ENCODE measurements at regions not wholly inside any gene's neighbourhood (a gene's known extent, or its start where the extent isn't known, plus 50 kb on each side); places are given as distances from the start of the nearest gene placed in this dataset.

DNA sequence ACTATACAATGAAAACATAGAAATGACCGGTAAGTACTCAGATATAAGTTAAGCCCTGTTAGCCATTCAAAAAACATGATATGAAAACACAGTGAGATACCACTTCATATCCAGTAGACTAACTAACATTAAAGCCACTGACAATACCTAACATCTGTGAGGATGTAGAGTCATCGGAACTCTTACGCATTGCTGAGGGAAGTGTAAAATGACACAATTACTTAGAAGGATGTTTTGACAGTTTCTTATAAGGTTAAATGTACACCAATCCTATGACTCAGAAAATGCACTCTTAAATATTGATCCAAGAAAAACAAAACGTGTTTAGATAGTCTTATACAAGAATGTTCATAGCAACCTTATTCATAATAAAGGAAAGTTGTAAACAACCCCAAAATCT lies 782.9 kb downstream of the BCL11B start:
- H3K27me3 ChIP-seq (ENCODE audit: control insufficient read depth, insufficient read depth, low read length, poor library complexity, severe bottlenecking): no peaks in the 10 kb centered on the region
- no peak overlapping the region for H3K27ac ChIP-seq (ENCODE audit: low read depth, low read length)
- H3K4me3 ChIP-seq (ENCODE audit: low read length): no peak overlapping the region
- Mint-ChIP-seq H3K4me1 (no peaks in the 10 kb centered on the region), H3K27me3 (ENCODE audit: insufficient read depth) (no peaks in the 10 kb centered on the region), H3K9me3 (peaks cover 6% of the 10 kb centered on the region), H3K36me3 (ENCODE audit: low read depth) (no peaks in the 10 kb centered on the region), H3K27ac (no peak overlapping the region), H3K4me3 (no peak overlapping the region)
- H3K36me3 ChIP-seq (ENCODE audit: control insufficient read depth, insufficient read depth, low read length): no peaks in the 10 kb centered on the region
- TF ChIP-seq, protein P1, sequence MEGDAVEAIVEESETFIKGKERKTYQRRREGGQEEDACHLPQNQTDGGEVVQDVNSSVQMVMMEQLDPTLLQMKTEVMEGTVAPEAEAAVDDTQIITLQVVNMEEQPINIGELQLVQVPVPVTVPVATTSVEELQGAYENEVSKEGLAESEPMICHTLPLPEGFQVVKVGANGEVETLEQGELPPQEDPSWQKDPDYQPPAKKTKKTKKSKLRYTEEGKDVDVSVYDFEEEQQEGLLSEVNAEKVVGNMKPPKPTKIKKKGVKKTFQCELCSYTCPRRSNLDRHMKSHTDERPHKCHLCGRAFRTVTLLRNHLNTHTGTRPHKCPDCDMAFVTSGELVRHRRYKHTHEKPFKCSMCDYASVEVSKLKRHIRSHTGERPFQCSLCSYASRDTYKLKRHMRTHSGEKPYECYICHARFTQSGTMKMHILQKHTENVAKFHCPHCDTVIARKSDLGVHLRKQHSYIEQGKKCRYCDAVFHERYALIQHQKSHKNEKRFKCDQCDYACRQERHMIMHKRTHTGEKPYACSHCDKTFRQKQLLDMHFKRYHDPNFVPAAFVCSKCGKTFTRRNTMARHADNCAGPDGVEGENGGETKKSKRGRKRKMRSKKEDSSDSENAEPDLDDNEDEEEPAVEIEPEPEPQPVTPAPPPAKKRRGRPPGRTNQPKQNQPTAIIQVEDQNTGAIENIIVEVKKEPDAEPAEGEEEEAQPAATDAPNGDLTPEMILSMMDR (conservative IDR thresholded peaks at IDR 0.05): no peak
- no peaks in the 10 kb centered on the region for H3K4me1 ChIP-seq (ENCODE audit: control insufficient read depth, insufficient read depth, low read length)
- H3K9me3 ChIP-seq (ENCODE audit: control insufficient read depth, low read length): no peaks in the 10 kb centered on the region
- WGBS, 2 experiments (ENCODE audit: insufficient coverage in 1 of 2, insufficient read length in 1 of 2): 89 to 100% methylated on average over 1 to 3 of the region's 4 CpGs
- H3K9ac ChIP-seq (ENCODE audit: extremely low read depth, low read length, poor library complexity, severe bottlenecking): no peak overlapping the region
- no peak for DNase-seq

DNA sequence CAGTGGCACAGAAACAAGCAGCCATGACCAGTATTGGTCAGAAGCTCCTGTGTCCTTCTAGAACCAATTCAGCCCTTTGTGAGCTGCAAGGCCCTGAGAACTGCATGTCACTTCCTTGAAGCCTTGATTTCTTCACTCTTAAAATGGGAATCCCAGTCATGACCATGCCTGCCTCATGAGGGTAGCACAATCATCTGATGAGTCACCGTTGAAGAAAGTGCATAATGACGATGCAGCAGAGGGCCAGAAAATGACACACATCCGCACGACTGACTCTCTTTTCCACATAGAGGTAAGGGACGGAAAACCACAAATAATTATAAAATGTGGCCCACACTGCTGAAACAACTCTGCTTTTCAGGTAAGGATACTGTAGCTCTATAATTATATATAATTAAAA lies 777.4 kb downstream of the BCL11B start:
- no peak overlapping the region for H3K27ac ChIP-seq (ENCODE audit: low read depth, low read length)
- WGBS, 2 experiments (ENCODE audit: insufficient coverage in 1 of 2, insufficient read length in 1 of 2): 93 to 94% methylated on average over 4 to 5 of the region's 5 CpGs
- no peaks in the 10 kb centered on the region for H3K4me1 ChIP-seq (ENCODE audit: control insufficient read depth, insufficient read depth, low read length)
- Mint-ChIP-seq H3K9me3 (no peaks in the 10 kb centered on the region), H3K27me3 (ENCODE audit: insufficient read depth) (no peaks in the 10 kb centered on the region), H3K4me1 (no peaks in the 10 kb centered on the region), H3K27ac (no peak overlapping the region), H3K4me3 (no peak overlapping the region), H3K36me3 (ENCODE audit: low read depth) (no peaks in the 10 kb centered on the region)
- no peaks in the 10 kb centered on the region for H3K9me3 ChIP-seq (ENCODE audit: control insufficient read depth, low read length)
- no peaks in the 10 kb centered on the region for H3K27me3 ChIP-seq (ENCODE audit: control insufficient read depth, insufficient read depth, low read length, poor library complexity, severe bottlenecking)
- no peak overlapping the region for H3K9ac ChIP-seq (ENCODE audit: extremely low read depth, low read length, poor library complexity, severe bottlenecking)
- H3K36me3 ChIP-seq (ENCODE audit: control insufficient read depth, insufficient read depth, low read length): no peaks in the 10 kb centered on the region
- H3K4me3 ChIP-seq (ENCODE audit: low read length): no peak overlapping the region
- TF ChIP-seq, protein P1 (conservative IDR thresholded peaks at IDR 0.05): no peak
- no peak for DNase-seq

DNA sequence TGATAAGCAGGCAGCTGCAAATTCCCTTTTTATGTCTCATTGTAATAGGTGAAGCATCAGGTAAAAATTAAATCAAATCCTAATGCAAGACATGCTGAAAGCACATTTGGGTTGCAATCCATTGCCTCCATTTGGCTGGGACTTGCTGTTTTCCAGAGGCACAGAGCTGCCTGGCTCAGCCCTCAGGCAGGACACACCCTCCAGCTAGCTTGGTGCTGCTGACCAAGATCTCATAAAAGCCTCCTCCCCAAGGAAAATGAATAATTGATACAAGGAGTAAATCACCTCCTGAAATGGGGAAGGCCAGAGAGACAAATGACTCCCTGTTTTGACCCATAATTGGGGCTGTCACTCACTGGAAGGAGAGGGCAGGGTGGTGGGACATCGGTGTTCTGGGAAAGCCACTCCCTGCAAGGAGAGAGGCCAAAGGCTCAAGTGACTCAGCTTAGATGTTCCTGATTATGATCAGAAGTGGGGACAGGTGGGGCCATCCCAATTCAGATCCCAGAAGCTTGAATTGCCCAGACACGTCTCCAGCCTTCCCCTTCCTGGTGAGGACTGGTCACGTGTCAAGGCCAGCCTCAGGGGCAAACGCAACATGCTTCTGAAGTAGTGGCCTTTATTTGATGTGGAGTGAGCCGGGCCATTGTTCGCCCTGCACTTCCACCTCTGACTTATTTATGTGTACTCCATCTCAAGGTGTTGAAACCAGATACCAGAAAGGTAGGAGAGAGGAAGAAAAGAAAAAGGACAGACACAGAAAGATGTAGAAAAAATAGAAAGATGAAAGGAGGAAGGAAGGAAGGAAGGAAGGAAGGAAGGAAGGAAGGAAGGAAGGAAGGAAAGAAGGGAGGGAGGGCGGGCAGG lies 773.7 kb downstream of the BCL11B start:
- Mint-ChIP-seq H3K9me3 (no peaks in the 10 kb centered on the region), H3K4me1 (no peaks in the 10 kb centered on the region), H3K27me3 (ENCODE audit: insufficient read depth) (no peaks in the 10 kb centered on the region), H3K27ac (no peak overlapping the region), H3K36me3 (ENCODE audit: low read depth) (no peaks in the 10 kb centered on the region), H3K4me3 (no peak overlapping the region)
- no peaks in the 10 kb centered on the region for H3K4me1 ChIP-seq (ENCODE audit: control insufficient read depth, insufficient read depth, low read length)
- WGBS, 2 experiments (ENCODE audit: insufficient coverage in 1 of 2, insufficient read length in 1 of 2): 91 to 95% methylated on average over 3 to 7 of the region's 7 CpGs
- no peak overlapping the region for H3K4me3 ChIP-seq (ENCODE audit: low read length)
- no peaks in the 10 kb centered on the region for H3K9me3 ChIP-seq (ENCODE audit: control insufficient read depth, low read length)
- TF ChIP-seq, protein P1 (conservative IDR thresholded peaks at IDR 0.05): no peak
- no peak overlapping the region for H3K27ac ChIP-seq (ENCODE audit: low read depth, low read length)
- no peaks in the 10 kb centered on the region for H3K36me3 ChIP-seq (ENCODE audit: control insufficient read depth, insufficient read depth, low read length)
- no peak overlapping the region for H3K9ac ChIP-seq (ENCODE audit: extremely low read depth, low read length, poor library complexity, severe bottlenecking)
- DNase-seq: no peak
- no peaks in the 10 kb centered on the region for H3K27me3 ChIP-seq (ENCODE audit: control insufficient read depth, insufficient read depth, low read length, poor library complexity, severe bottlenecking)

All from endodermal cell (in vitro differentiated cells).